ENCODE measurements at regions not wholly inside any gene's neighbourhood (a gene's known extent, or its start where the extent isn't known, plus 50 kb on each side); places are given as distances from the start of the nearest gene placed in this dataset.

GRCh38 chrX:39310891-39311290 lies 509.6 kb downstream of the MID1IP1 start:
- Mint-ChIP-seq H3K27ac (peak overlapping the region; percentile 85), H3K9me3 (peaks cover 26% of the 10 kb centered on the region), H3K27me3 (ENCODE audit: low read depth, poor library complexity) (peaks cover 18% of the 10 kb centered on the region), H3K36me3 (ENCODE audit: low read depth) (no peaks in the 10 kb centered on the region), H3K4me3 (peak overlapping the region; percentile 39), H3K4me1 (peaks cover 61% of the 10 kb centered on the region)
- peak; percentile 18 for DNase-seq
- no peak for TF ChIP-seq CTCF (IDR thresholded peaks at IDR 0.05)

- DNase-seq, result no peak
- TF ChIP-seq CTCF (IDR thresholded peaks at IDR 0.05), result no peak
- Mint-ChIP-seq H3K27me3 (ENCODE audit: low read depth, poor library complexity) (peaks cover 21% of the 10 kb centered on the region), H3K27ac (peak overlapping the region; percentile 85), H3K4me3 (no peak overlapping the region), H3K36me3 (ENCODE audit: low read depth) (no peaks in the 10 kb centered on the region), H3K4me1 (peaks cover 61% of the 10 kb centered on the region), H3K9me3 (peaks cover 24% of the 10 kb centered on the region)
These were observed 510.4 kb downstream of the MID1IP1 start for GRCh38 chrX:39311646-39312045.

- H3K9me3 Mint-ChIP-seq, result peaks cover 13% of the 10 kb centered on the region
- H3K4me1 Mint-ChIP-seq, result peaks cover 55% of the 10 kb centered on the region
- H3K27ac Mint-ChIP-seq, result no peak overlapping the region
- no peaks in the 10 kb centered on the region for H3K36me3 Mint-ChIP-seq (ENCODE audit: low read depth)
- peaks cover 21% of the 10 kb centered on the region for H3K27me3 Mint-ChIP-seq (ENCODE audit: low read depth, poor library complexity)
- H3K4me3 Mint-ChIP-seq, result no peak overlapping the region
- TF ChIP-seq CTCF (IDR thresholded peaks at IDR 0.05), result no peak
- DNase-seq, result no peak
These were observed 511.9 kb downstream of the MID1IP1 start for GRCh38 chrX:39313146-39313545.

GRCh38 chrX:39318506-39319343 lies 517.5 kb downstream of the MID1IP1 start:
- peaks cover 5% of the 10 kb centered on the region for H3K4me1 Mint-ChIP-seq
- TF ChIP-seq CTCF (IDR thresholded peaks at IDR 0.05), result no peak
- H3K9me3 Mint-ChIP-seq, result peaks cover 30% of the 10 kb centered on the region
- no peak overlapping the region for H3K27ac Mint-ChIP-seq
- no peak for DNase-seq
- H3K27me3 Mint-ChIP-seq (ENCODE audit: low read depth, poor library complexity), result peaks cover 18% of the 10 kb centered on the region
- no peak overlapping the region for H3K4me3 Mint-ChIP-seq
- no peaks in the 10 kb centered on the region for H3K36me3 Mint-ChIP-seq (ENCODE audit: low read depth)

GRCh38 chrX:39320165-39320564 lies 518.9 kb downstream of the MID1IP1 start:
- Mint-ChIP-seq H3K4me3 (no peak overlapping the region), H3K36me3 (ENCODE audit: low read depth) (no peaks in the 10 kb centered on the region), H3K9me3 (peaks cover 32% of the 10 kb centered on the region), H3K27ac (no peak overlapping the region), H3K27me3 (ENCODE audit: low read depth, poor library complexity) (peaks cover 7% of the 10 kb centered on the region), H3K4me1 (peaks cover 13% of the 10 kb centered on the region)
- DNase-seq, result no peak
- no peak for TF ChIP-seq CTCF (IDR thresholded peaks at IDR 0.05)

GRCh38 chrX:39322496-39322895 lies 521.2 kb downstream of the MID1IP1 start:
- H3K4me1 Mint-ChIP-seq, result peaks cover 9% of the 10 kb centered on the region
- no peak overlapping the region for H3K27ac Mint-ChIP-seq
- H3K9me3 Mint-ChIP-seq, result peaks cover 29% of the 10 kb centered on the region
- no peaks in the 10 kb centered on the region for H3K36me3 Mint-ChIP-seq (ENCODE audit: low read depth)
- TF ChIP-seq CTCF (IDR thresholded peaks at IDR 0.05), result no peak
- peaks cover 4% of the 10 kb centered on the region for H3K27me3 Mint-ChIP-seq (ENCODE audit: low read depth, poor library complexity)
- DNase-seq, result no peak
- H3K4me3 Mint-ChIP-seq, result no peak overlapping the region

All from nephron progenitor cell (in vitro differentiated cells).